Panc1 (cell line): ENCODE measurements at regions not wholly inside any gene's neighbourhood (a gene's known extent, or its start where the extent isn't known, plus 50 kb on each side); places are given as distances from the start of the nearest gene placed in this dataset.

ENCODE experiments used
- ATAC-seq: fragments of 200-7000 bp; cut with Tn5 transposase; 2 replicates; pipeline ENCODE4 v1.9.1; 2020; ENCODE audit warnings: mild to moderate bottlenecking, moderate library complexity
- BruUV-seq: library from RNA; stranded (reverse); fragments of 400-500 nt; replicated peaks from 2 replicates; lab custom pipeline; 2021; lab: Mats Ljungman, UMichigan
- CTCF ChIA-PET: fragments of 300-600 bp; sonication (Branson Sonifier 250); formaldehyde crosslinking; loops from one replicate; lab custom pipeline; 2022; ENCODE audit warnings: antibody characterized with exemption; lab: Charles Lee
- POLR2A ChIA-PET: fragments of 300-600 bp; sonication (Branson Sonifier 250); formaldehyde crosslinking; loops from one replicate; lab custom pipeline; 2022; ENCODE audit warnings: antibody characterized with exemption; lab: Charles Lee
- DNase-seq: peaks from one replicate; pipeline ENCODE4 v3.0.0-alpha.2; 2010; ENCODE audit warnings: low read depth, low spot score
- H3K27ac ChIP-seq: 2 replicates; pipeline ENCODE4 v1.5.1; 2011; ENCODE audit warnings: mild to moderate bottlenecking, low read length, inconsistent platforms
- H3K27me3 ChIP-seq: fragments of 200-500 bp; sonication (Bioruptor generic); 2 replicates; pipeline ENCODE4 v1.6.0; 2014; ENCODE audit warnings: low read length, inconsistent platforms; ENCODE audit not compliant: control insufficient read depth, insufficient read depth
- H3K36me3 ChIP-seq: fragments of 200-500 bp; sonication (Bioruptor generic); 2 replicates; pipeline ENCODE4 v1.5.1; 2014; ENCODE audit warnings: inconsistent platforms, mild to moderate bottlenecking, low read length, moderate library complexity; ENCODE audit not compliant: control insufficient read depth, insufficient read depth
- H3K4me1 ChIP-seq: 2 replicates; pipeline ENCODE4 v1.5.1; 2011; ENCODE audit warnings: inconsistent platforms, mild to moderate bottlenecking, low read length, moderate library complexity; ENCODE audit not compliant: control insufficient read depth, insufficient read depth
- H3K4me3 ChIP-seq, 2 experiments: 2 replicates each; pipeline ENCODE4 v1.5.1; 2011 to 2012; ENCODE audit warnings: low read depth in 2 of 2, low read length in 2 of 2, mild to moderate bottlenecking in 2 of 2, inconsistent platforms in 1 of 2, moderate library complexity in 1 of 2
- H3K9me3 ChIP-seq: fragments of 200-500 bp; sonication (Bioruptor generic); 2 replicates; pipeline ENCODE4 v1.5.1; 2014; ENCODE audit warnings: low read depth, mild to moderate bottlenecking, inconsistent platforms, low read length, moderate library complexity; ENCODE audit not compliant: control insufficient read depth, insufficient read depth
- CTCF ChIP-seq: fragments of 450-650 bp; IDR thresholded peaks from 2 replicates; pipeline ENCODE4 v1.5.1; 2017; ENCODE audit warnings: mild to moderate bottlenecking
- POLR2AphosphoS5 ChIP-seq: IDR thresholded peaks from 2 replicates; pipeline ENCODE4 v1.6.1; 2012; ENCODE audit warnings: mild to moderate bottlenecking, low read depth, low read length, moderate library complexity
- SIN3A ChIP-seq: IDR thresholded peaks from 2 replicates; pipeline ENCODE4 v1.6.1; 2012; ENCODE audit warnings: low read depth, mild to moderate bottlenecking, low read length, moderate library complexity, borderline replicate concordance; ENCODE audit not compliant: insufficient read depth
- TCF7L2 ChIP-seq: IDR thresholded peaks from 2 replicates; pipeline ENCODE4 v1.6.1; 2011; ENCODE audit warnings: mild to moderate bottlenecking, low read depth, low read length, inconsistent platforms
- in situ Hi-C: cut with HindIII; loops from 2 replicates; pipeline ENCODE4 v1.10.0; 2016; ENCODE audit warnings: low sequenced_read_pairs, low pct_unique_long_range_greater_than_20kb
- intact Hi-C: fragments of 100-400 bp; cut with micrococcal nuclease; formaldehyde crosslinking; loops from one replicate; pipeline ENCODE4 v1.10.0; 2022; ENCODE audit not compliant: unreplicated experiment
- TF ChIP-seq, protein P1 (sequence below), 2 experiments: IDR thresholded peaks; 2 replicates each; pipeline ENCODE4 v1.6.1; 2011 to 2012; ENCODE audit warnings: low read depth in 2 of 2, control low read depth in 1 of 2, low read length in 1 of 2, mild to moderate bottlenecking in 1 of 2, moderate library complexity in 1 of 2; ENCODE audit not compliant: insufficient read depth in 1 of 2

DNA sequence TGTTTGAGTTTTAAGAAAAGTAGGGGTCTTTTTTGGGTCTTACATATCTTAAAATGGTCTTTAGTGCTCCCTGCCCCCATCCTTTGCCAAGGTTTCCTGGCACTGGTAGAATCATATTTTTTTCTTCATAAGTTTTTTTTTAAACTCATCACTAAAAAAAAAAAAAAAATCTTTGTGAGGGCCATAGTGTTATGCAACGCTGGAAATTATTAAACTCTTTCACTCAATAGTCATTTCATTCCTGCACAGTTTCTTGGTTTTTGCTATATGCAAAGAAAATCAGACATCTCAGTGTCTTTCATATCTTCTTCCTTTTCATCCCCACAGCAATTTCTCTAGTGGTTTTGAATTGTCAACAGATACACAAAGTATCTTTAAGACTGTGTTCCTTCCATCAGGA lies 95.6 kb downstream of the TMA16 start:
- no TSS peak for BruUV-seq
- DNase-seq (no peak), ATAC-seq (no peak)
- Histone ChIP-seq H3K36me3 (no peaks in the 10 kb centered on the region), H3K4me3 (no peak overlapping the region), H3K9me3 (no peaks in the 10 kb centered on the region), H3K4me1 (no peaks in the 10 kb centered on the region), H3K27ac (no peak overlapping the region), H3K27me3 (no peaks in the 10 kb centered on the region)
- intact Hi-C loops (no loop called here), in situ Hi-C loops (no loop called here)
- TF ChIP-seq POLR2AphosphoS5 (no peak), TCF7L2 (no peak), SIN3A (no peak), CTCF (no peak)
- TF ChIP-seq, protein P1, sequence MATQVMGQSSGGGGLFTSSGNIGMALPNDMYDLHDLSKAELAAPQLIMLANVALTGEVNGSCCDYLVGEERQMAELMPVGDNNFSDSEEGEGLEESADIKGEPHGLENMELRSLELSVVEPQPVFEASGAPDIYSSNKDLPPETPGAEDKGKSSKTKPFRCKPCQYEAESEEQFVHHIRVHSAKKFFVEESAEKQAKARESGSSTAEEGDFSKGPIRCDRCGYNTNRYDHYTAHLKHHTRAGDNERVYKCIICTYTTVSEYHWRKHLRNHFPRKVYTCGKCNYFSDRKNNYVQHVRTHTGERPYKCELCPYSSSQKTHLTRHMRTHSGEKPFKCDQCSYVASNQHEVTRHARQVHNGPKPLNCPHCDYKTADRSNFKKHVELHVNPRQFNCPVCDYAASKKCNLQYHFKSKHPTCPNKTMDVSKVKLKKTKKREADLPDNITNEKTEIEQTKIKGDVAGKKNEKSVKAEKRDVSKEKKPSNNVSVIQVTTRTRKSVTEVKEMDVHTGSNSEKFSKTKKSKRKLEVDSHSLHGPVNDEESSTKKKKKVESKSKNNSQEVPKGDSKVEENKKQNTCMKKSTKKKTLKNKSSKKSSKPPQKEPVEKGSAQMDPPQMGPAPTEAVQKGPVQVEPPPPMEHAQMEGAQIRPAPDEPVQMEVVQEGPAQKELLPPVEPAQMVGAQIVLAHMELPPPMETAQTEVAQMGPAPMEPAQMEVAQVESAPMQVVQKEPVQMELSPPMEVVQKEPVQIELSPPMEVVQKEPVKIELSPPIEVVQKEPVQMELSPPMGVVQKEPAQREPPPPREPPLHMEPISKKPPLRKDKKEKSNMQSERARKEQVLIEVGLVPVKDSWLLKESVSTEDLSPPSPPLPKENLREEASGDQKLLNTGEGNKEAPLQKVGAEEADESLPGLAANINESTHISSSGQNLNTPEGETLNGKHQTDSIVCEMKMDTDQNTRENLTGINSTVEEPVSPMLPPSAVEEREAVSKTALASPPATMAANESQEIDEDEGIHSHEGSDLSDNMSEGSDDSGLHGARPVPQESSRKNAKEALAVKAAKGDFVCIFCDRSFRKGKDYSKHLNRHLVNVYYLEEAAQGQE (IDR thresholded peaks at IDR 0.05; ENCODE audit: insufficient read depth in 1 of 2, low read depth in 2 of 2, low read length in 1 of 2) = no peak
- POLR2A ChIA-PET = no interaction called here
- CTCF ChIA-PET = no interaction called here

DNA sequence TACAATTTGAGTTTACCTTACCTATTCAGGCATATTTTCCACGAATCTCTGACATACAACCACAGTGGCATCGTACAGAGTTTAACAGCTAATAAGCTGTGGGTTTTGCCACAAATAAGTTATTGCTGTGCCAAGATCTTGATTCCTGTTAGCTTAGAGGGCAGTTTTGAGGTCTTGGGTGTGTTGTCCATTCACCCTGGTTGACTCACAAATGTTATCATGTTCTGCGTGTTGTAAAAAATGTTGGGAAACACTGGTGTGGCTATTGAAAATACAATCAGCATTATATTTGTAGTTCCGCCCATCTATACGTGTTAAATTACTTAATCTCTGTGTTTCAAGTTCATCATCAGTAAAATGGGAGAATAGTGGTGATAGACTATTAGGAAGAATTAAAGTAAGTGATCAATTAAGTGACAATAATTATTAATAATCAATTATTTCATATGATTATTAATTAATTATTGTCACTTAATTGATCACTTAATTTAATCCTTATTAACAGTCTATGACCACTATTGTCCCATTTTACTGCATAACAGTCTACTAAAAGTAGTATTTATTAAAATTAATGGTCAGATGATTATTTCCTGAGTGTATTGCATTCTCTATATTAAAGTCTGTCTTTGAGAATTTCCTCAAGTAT lies 96.3 kb downstream of the TMA16 start:
- Histone ChIP-seq H3K36me3 (no peaks in the 10 kb centered on the region), H3K9me3 (no peaks in the 10 kb centered on the region), H3K27ac (no peak overlapping the region), H3K4me3 (no peak overlapping the region), H3K4me1 (no peaks in the 10 kb centered on the region), H3K27me3 (no peaks in the 10 kb centered on the region)
- in situ Hi-C loops = no loop called here
- no peak for ATAC-seq
- intact Hi-C loops = no loop called here
- ChIA-PET CTCF (no interaction called here), POLR2A (no interaction called here)
- TF ChIP-seq SIN3A (no peak), TCF7L2 (no peak)
- no TSS peak for BruUV-seq
- DNase-seq = no peak

DNA sequence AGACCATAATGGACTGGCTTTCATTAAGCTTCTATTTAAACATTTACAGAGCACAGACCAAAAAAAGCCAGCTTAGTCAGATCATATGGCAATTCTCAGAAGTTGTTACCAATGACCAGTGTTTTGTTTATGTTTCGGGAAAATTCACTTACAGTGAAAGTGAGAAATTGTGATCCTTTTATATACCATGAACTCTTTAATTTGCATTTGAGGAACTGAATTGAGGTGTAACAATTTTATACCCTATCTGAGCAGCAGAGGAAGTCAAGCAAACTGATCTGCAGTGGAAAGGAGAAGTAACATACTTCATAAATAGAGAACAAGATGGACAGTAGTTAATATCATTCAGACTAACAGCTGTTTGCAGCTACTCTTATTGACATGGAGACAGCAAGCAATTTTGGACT lies 97.1 kb downstream of the TMA16 start:
- Histone ChIP-seq H3K4me1 (no peaks in the 10 kb centered on the region), H3K9me3 (no peaks in the 10 kb centered on the region), H3K27me3 (no peaks in the 10 kb centered on the region), H3K4me3 (no peak overlapping the region), H3K36me3 (no peaks in the 10 kb centered on the region), H3K27ac (no peak overlapping the region)
- in situ Hi-C loops (no loop called here), intact Hi-C loops (no loop called here)
- TF ChIP-seq CTCF (no peak), SIN3A (no peak), TCF7L2 (no peak), POLR2AphosphoS5 (no peak)
- TF ChIP-seq, protein P1 (IDR thresholded peaks at IDR 0.05; ENCODE audit: insufficient read depth in 1 of 2, low read depth in 2 of 2, low read length in 1 of 2) = no peak
- ATAC-seq = no peak
- no TSS peak for BruUV-seq
- ChIA-PET POLR2A (no interaction called here), CTCF (no interaction called here)
- DNase-seq = no peak
